MM.1S (cell line): ENCODE measurements at regions not wholly inside any gene's neighbourhood (a gene's known extent, or its start where the extent isn't known, plus 50 kb on each side); places are given as distances from the start of the nearest gene placed in this dataset.

Experiments
- CTCF ChIP-seq: fragments of 300-600 bp; sonication (generic); IDR thresholded peaks from 2 replicates; pipeline ENCODE4 v1.5.1; 2016; ENCODE audit warnings: antibody characterized with exemption, low read length, mixed read lengths
- EZH2 ChIP-seq: fragments of 300-600 bp; sonication (generic); optimal IDR thresholded peaks from 2 replicates; pipeline ENCODE3; 2017; ENCODE audit warnings: low read depth, mild to moderate bottlenecking, antibody characterized with exemption, low read length, mixed read lengths
- EZH2phosphoT487 ChIP-seq: fragments of 300-600 bp; sonication (generic); IDR thresholded peaks from 2 replicates; pipeline ENCODE4 v1.6.1; 2018; ENCODE audit warnings: antibody characterized with exemption, low read length

- TF ChIP-seq CTCF (no peak), EZH2 (no peak), EZH2phosphoT487 (no peak)
These were observed 327.6 kb upstream of the SFSWAP start for GRCh38 chr12:131383291-131383690.
